Omental fat pad (tissue), 3 donors: ENCODE measurements at regions not wholly inside any gene's neighbourhood (a gene's known extent, or its start where the extent isn't known, plus 50 kb on each side); places are given as distances from the start of the nearest gene placed in this dataset.

Experiments
- ATAC-seq: fragments of 150-250 bp; one replicate; pipeline ENCODE4 v1.9.1; 2016; ENCODE audit warnings: mild to moderate bottlenecking, moderate library complexity; ENCODE audit not compliant: low FRiP score
- DNase-seq: peaks from one replicate; pipeline ENCODE4 v3.0.0-alpha.2; 2019; ENCODE audit warnings: low spot score
- TF ChIP-seq, protein P1 (sequence below), 3 donors: fragments of 450-650 bp; IDR thresholded peaks; one replicate each; pipeline ENCODE4 v1.5.1; 2016 to 2017; ENCODE audit warnings: antibody characterized with exemption in 3 of 3, mild to moderate bottlenecking in 3 of 3, moderate library complexity in 2 of 3

DNA sequence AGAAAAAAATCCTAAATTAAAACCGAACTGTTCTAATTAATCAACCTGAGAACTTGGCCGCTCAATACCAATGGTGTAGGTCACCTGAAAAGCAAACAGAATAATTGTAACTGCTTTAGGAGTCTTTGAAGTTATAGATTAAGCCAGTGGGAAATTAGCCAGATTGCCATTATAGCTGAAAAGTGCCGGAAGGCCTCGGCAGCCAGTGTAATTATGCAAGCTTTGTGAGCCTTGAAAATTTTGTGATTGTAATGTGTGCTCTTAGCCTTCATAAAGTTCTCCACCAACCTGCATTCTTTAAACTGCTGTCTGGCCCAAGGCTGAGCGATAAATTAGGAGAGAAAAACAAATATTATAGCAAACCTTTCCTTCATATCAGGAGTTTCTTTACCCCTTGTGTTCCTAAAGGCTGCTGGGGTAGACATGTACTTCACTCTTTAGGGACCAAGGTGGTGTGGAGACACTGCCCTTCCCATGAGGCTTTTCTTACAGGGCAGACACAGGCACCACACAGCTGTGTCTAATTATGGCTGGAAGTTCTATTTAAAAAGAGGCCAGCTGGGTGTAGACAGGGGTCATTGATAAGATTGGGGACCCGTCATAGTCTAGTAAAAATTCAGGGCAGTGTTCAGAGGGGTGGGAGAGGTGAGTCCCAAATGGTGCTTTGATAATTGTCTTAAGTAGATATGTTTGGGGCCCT, 991.2 kb downstream of the FLRT2 start:
- TF ChIP-seq, protein P1, sequence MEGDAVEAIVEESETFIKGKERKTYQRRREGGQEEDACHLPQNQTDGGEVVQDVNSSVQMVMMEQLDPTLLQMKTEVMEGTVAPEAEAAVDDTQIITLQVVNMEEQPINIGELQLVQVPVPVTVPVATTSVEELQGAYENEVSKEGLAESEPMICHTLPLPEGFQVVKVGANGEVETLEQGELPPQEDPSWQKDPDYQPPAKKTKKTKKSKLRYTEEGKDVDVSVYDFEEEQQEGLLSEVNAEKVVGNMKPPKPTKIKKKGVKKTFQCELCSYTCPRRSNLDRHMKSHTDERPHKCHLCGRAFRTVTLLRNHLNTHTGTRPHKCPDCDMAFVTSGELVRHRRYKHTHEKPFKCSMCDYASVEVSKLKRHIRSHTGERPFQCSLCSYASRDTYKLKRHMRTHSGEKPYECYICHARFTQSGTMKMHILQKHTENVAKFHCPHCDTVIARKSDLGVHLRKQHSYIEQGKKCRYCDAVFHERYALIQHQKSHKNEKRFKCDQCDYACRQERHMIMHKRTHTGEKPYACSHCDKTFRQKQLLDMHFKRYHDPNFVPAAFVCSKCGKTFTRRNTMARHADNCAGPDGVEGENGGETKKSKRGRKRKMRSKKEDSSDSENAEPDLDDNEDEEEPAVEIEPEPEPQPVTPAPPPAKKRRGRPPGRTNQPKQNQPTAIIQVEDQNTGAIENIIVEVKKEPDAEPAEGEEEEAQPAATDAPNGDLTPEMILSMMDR (IDR thresholded peaks at IDR 0.05), result no peak
- DNase-seq (no peak), ATAC-seq (no peak)

DNA sequence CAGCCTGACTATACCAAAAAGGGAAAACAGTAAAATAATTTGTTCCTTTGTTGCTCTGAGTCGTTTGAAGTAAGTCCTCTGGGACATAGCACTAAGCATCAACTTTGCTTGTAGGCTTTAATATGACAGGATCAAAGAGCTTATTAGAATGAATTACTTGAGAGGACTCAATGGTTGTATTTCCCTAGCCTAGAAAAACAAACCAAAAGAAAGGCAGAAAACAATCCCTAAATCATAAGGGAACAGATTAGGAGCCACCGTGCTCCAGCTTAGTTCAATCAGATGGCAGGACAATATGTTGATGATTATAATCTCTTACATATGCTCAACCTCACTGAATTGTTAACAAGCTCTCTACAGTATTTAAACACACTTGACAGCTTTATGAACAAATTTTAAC, 988.4 kb downstream of the FLRT2 start:
- TF ChIP-seq, protein P1 (IDR thresholded peaks at IDR 0.05), result no peak
- DNase-seq (no peak), ATAC-seq (no peak)

DNA sequence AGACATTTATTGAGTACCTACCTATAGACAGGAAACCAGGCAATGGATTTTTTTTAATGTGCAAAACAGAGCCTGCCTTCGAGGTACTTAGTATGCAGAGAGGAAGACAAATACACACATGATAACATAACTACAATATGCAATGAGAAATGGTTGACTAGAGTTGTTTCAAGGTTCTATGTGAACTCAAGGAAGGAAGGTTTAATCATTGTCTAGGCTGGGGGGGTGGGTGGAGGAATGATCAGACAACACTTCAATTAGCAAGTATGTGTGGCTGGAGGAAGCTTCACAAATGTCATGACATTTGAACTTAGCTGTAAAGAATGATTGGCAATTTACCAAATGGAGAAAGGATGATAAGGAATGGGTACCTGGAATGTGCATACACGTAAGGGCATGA, 985.3 kb downstream of the FLRT2 start:
- DNase-seq (no peak), ATAC-seq (no peak)
- TF ChIP-seq, protein P1 (IDR thresholded peaks at IDR 0.05), result no peak

DNA sequence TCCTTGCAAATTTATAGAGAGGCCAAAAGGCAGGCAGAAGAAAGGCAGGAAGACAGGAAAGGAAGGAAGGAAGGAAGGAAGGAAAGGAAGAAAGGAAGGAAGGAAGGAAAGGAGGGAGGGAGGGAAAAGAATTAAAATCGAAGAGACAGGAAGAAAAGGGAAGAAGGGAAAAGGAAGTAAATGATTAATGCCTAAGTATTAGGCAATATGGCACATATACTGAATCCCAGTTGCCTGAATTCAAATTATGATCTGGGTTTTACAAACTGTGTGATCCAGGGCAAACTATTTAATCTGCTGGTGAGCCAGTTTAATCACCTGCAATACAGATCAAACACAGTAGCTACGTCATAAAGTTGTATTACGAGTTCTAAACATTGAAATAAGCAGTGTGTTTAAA, 983.6 kb downstream of the FLRT2 start:
- ATAC-seq (no peak), DNase-seq (no peak)
- TF ChIP-seq, protein P1 (IDR thresholded peaks at IDR 0.05), result no peak

DNA sequence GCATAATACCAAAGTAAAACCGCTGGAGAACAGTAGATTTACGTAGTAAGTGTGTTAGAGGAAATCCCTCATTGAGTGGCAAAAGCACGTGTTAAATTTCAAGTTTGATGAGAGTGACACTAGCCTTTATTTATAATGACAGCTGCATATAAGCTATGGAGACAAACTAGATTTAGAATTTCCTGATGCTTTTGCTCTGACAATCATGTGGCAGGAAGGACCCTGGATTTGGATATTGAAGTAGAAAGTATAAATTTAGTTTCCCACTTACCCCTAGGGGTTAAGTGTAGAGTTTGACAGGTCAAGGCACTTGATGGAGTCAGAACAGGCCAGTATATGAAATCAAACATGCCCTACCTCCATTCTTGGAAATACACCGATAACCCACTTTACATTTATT, 983.1 kb downstream of the FLRT2 start:
- no peak for DNase-seq
- no peak for ATAC-seq
- TF ChIP-seq, protein P1 (IDR thresholded peaks at IDR 0.05), result no peak

DNA sequence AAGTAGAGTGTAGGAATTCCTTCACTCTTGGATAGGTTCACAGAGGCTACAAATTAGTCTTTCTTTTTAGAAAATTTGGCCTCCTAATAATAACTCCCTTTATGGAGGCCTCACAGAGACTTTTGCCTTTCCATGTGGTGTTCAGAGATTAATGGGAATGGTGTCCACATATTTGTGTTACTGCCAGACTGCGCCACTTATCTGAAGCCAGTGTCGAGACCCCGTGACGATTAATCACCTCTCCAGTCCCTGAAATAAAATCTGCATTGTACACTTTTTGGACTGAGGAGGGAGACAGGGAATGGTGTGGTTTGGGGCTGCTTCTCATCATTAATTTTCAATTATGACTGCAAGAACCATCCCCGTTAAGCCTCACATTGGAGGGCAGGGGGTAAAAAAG, 980.5 kb downstream of the FLRT2 start:
- TF ChIP-seq, protein P1 (IDR thresholded peaks at IDR 0.05), result no peak
- DNase-seq (no peak), ATAC-seq (no peak)

DNA sequence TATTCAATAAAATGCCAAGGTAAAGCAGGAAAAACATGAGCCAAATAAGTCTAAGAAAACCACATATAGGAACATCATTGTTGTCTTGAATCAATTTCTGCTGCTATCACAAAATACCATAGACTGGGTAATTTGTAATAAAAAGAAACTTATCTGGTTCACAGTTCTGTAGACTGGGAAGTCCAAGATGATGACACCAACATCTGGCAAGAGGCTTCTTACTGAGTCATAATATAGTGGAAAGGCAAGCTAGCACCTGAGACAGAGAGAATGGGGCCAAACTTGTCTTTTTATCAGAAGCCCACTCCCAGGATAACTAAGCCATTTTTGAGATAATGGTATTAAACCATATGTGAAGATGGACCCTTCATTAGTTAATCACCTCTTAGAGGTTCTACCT, 975.9 kb downstream of the FLRT2 start:
- ATAC-seq (no peak), DNase-seq (no peak)
- TF ChIP-seq, protein P1 (IDR thresholded peaks at IDR 0.05), result no peak
